GM19043 (cell line): ENCODE measurements at regions not wholly inside any gene's neighbourhood (a gene's known extent, or its start where the extent isn't known, plus 50 kb on each side); places are given as distances from the start of the nearest gene placed in this dataset.

Source experiments
- ATAC-seq: cut with Tn5 transposase; IDR thresholded peaks from one replicate; pipeline ENCODE4 v1.9.1; 2021; ENCODE audit warnings: low read depth; ENCODE audit not compliant: unreplicated experiment

GRCh38 chrX:43005561-43005960 is 227.6 kb upstream of the PPP1R2C start:
- no peak for ATAC-seq

- ATAC-seq: no peak
These were observed 230.4 kb upstream of the PPP1R2C start for GRCh38 chrX:43008356-43008755.

- no peak for ATAC-seq
These were observed 238.1 kb upstream of the PPP1R2C start for GRCh38 chrX:43016021-43016420.

- ATAC-seq: no peak
These were observed 240.1 kb upstream of the PPP1R2C start for GRCh38 chrX:43018031-43018430.

GRCh38 chrX:43019021-43019420 is 241.1 kb upstream of the PPP1R2C start:
- no peak for ATAC-seq

- ATAC-seq: no peak
These were observed 247.9 kb upstream of the PPP1R2C start for GRCh38 chrX:43025806-43026315.

GRCh38 chrX:43064096-43064495 is 286.1 kb upstream of the PPP1R2C start:
- no peak for ATAC-seq

GRCh38 chrX:43065978-43066377 is 288.0 kb upstream of the PPP1R2C start:
- no peak for ATAC-seq

GRCh38 chrX:43068639-43069038 is 290.7 kb upstream of the PPP1R2C start:
- ATAC-seq: no peak

- no peak for ATAC-seq
These were observed 305.1 kb upstream of the PPP1R2C start for GRCh38 chrX:43083016-43083415.

GRCh38 chrX:43087830-43088229 is 309.9 kb upstream of the PPP1R2C start:
- no peak for ATAC-seq

- ATAC-seq: no peak
These were observed 318.9 kb upstream of the PPP1R2C start for GRCh38 chrX:43096830-43097229.

- no peak for ATAC-seq
These were observed 328.0 kb upstream of the PPP1R2C start for GRCh38 chrX:43106009-43106408.

- no peak for ATAC-seq
These were observed 330.9 kb upstream of the PPP1R2C start for GRCh38 chrX:43108828-43109227.

GRCh38 chrX:43121637-43122036 is 343.7 kb upstream of the PPP1R2C start:
- ATAC-seq: no peak

GRCh38 chrX:43139645-43140044 is 361.7 kb upstream of the PPP1R2C start:
- no peak for ATAC-seq

GRCh38 chrX:43140582-43140981 is 362.6 kb upstream of the PPP1R2C start:
- no peak for ATAC-seq

- no peak for ATAC-seq
These were observed 363.9 kb upstream of the PPP1R2C start for GRCh38 chrX:43141885-43142284.

GRCh38 chrX:43148305-43148704 is 370.3 kb upstream of the PPP1R2C start:
- ATAC-seq: no peak

GRCh38 chrX:43165343-43165920 is 387.5 kb upstream of the PPP1R2C start:
- no peak for ATAC-seq

- ATAC-seq: no peak
These were observed 388.9 kb upstream of the PPP1R2C start for GRCh38 chrX:43166874-43167273.

GRCh38 chrX:43175434-43175833 is 397.5 kb upstream of the PPP1R2C start:
- no peak for ATAC-seq

GRCh38 chrX:43176686-43177085 is 398.7 kb upstream of the PPP1R2C start:
- no peak for ATAC-seq
